Calu3 (cell line): ENCODE measurements at regions not wholly inside any gene's neighbourhood (a gene's known extent, or its start where the extent isn't known, plus 50 kb on each side); places are given as distances from the start of the nearest gene placed in this dataset.

ENCODE experiments used
- BruUV-seq: library from RNA; stranded (reverse); fragments of 400-500 nt; replicated peaks from 2 replicates; lab custom pipeline; 2021; lab: Mats Ljungman, UMichigan
- CTCF ChIA-PET: fragments of 300-600 bp; sonication (Branson Sonifier 250); formaldehyde crosslinking; loops from one replicate; lab custom pipeline; 2022; ENCODE audit warnings: antibody characterized with exemption; lab: Charles Lee
- DNase-seq: peaks from one replicate; pipeline ENCODE4 v3.0.0; 2022
- H3K27ac Mint-ChIP-seq: one replicate; pipeline ENCODE4 v1.8.0; 2022; ENCODE audit warnings: mixed read lengths; ENCODE audit not compliant: unreplicated experiment
- H3K27me3 Mint-ChIP-seq: one replicate; pipeline ENCODE4 v1.8.0; 2022; ENCODE audit warnings: mixed read lengths; ENCODE audit not compliant: unreplicated experiment
- H3K36me3 Mint-ChIP-seq: one replicate; pipeline ENCODE4 v1.8.0; 2022; ENCODE audit warnings: mild to moderate bottlenecking, moderate library complexity, mixed read lengths; ENCODE audit not compliant: insufficient read depth, unreplicated experiment
- H3K4me1 Mint-ChIP-seq: one replicate; pipeline ENCODE4 v1.8.0; 2022; ENCODE audit warnings: mild to moderate bottlenecking, low read depth, mixed read lengths; ENCODE audit not compliant: unreplicated experiment
- H3K4me3 Mint-ChIP-seq: one replicate; pipeline ENCODE4 v1.8.0; 2022; ENCODE audit warnings: mild to moderate bottlenecking, low read depth, moderate library complexity, mixed read lengths; ENCODE audit not compliant: unreplicated experiment
- H3K9me3 Mint-ChIP-seq: one replicate; pipeline ENCODE4 v1.8.0; 2022; ENCODE audit warnings: low read depth, mixed read lengths; ENCODE audit not compliant: unreplicated experiment
- CTCF ChIP-seq: fragments of 200-600 bp; IDR thresholded peaks from one replicate; pipeline ENCODE4 v1.8.0; 2022; ENCODE audit warnings: antibody characterized with exemption; ENCODE audit not compliant: unreplicated experiment
- intact Hi-C: fragments of 100-400 bp; cut with micrococcal nuclease; formaldehyde crosslinking; loops from one replicate; pipeline ENCODE4 v1.10.0; 2022; ENCODE audit not compliant: unreplicated experiment

- CTCF ChIA-PET, result no interaction called here
- Mint-ChIP-seq H3K36me3 (no peaks in the 10 kb centered on the region), H3K4me3 (no peak overlapping the region), H3K9me3 (no peaks in the 10 kb centered on the region), H3K27me3 (no peaks in the 10 kb centered on the region), H3K27ac (no peak overlapping the region), H3K4me1 (no peaks in the 10 kb centered on the region)
- intact Hi-C loops, result no loop called here
- no peak for DNase-seq
- BruUV-seq, result no TSS peak
- TF ChIP-seq CTCF, result no peak
Observed at GRCh38 chr5:82336959-82337351, 58.8 kb upstream of the RPS23 start.

GRCh38 chr5:82336226-82336958, 58.2 kb upstream of the RPS23 start:
- CTCF ChIA-PET, result interaction anchor here (0.8 kb wide), 1 partner anchor 1053 kb away, joined by 3 read pairs; no protein-coding TSS in a partner anchor

GRCh38 chr5:82335806-82336205, 57.7 kb upstream of the RPS23 start:
- Mint-ChIP-seq H3K27me3 (no peaks in the 10 kb centered on the region), H3K36me3 (no peaks in the 10 kb centered on the region), H3K9me3 (no peaks in the 10 kb centered on the region), H3K4me1 (no peaks in the 10 kb centered on the region), H3K4me3 (no peak overlapping the region), H3K27ac (no peak overlapping the region)
- no peak for DNase-seq
- CTCF ChIA-PET, result interaction anchor here (0.8 kb wide), 1 partner anchor 1053 kb away, joined by 3 read pairs; no protein-coding TSS in a partner anchor
- no peak for TF ChIP-seq CTCF
- no TSS peak for BruUV-seq
- intact Hi-C loops, result no loop called here

More at GRCh38 chr5:82336226-82336958, 58.2 kb upstream of the RPS23 start:
- Mint-ChIP-seq H3K27ac (no peak overlapping the region), H3K4me1 (no peaks in the 10 kb centered on the region), H3K27me3 (no peaks in the 10 kb centered on the region), H3K36me3 (no peaks in the 10 kb centered on the region), H3K4me3 (no peak overlapping the region), H3K9me3 (no peaks in the 10 kb centered on the region)
- BruUV-seq, result no TSS peak
- intact Hi-C loops, result no loop called here
- DNase-seq, result no peak
- TF ChIP-seq CTCF, result no peak

GRCh38 chr5:82334856-82335255, 56.7 kb upstream of the RPS23 start:
- H3K27me3 Mint-ChIP-seq, result no peaks in the 10 kb centered on the region
- CTCF ChIA-PET, result no interaction called here
- H3K4me3 Mint-ChIP-seq, result no peak overlapping the region
- BruUV-seq, result no TSS peak
- no peak overlapping the region for H3K27ac Mint-ChIP-seq
- no peaks in the 10 kb centered on the region for H3K36me3 Mint-ChIP-seq
- H3K4me1 Mint-ChIP-seq, result no peaks in the 10 kb centered on the region
- no peaks in the 10 kb centered on the region for H3K9me3 Mint-ChIP-seq
- no peak for DNase-seq
- intact Hi-C loops, result no loop called here
- TF ChIP-seq CTCF, result no peak
